ENCODE measurements at regions not wholly inside any gene's neighbourhood (a gene's known extent, or its start where the extent isn't known, plus 50 kb on each side); places are given as distances from the start of the nearest gene placed in this dataset.

DNA sequence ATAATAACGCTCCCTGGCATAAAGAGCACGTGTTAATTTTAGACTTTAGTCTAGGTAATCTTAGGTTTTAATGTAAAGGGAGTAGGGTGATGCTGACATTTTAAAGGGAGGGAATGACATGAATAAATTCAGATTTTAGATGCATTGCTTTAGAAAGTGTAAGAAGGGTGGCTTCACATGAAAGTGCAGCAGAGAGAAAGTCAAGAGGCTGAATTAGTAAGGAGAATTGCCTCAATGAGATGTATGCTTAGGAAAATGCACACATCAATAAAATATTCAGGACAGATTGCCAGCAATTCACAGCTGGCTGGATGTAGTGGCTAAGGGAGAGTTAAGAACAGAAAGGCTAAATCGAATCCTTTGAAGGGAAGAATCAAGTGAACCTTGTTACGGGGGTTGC is 165.5 kb upstream of the CDH19 start:
- Histone ChIP-seq H3K9me3 (ENCODE audit: insufficient read depth, low read length) (no peaks in the 10 kb centered on the region), H3K79me2 (ENCODE audit: insufficient read depth, low read length) (no peaks in the 10 kb centered on the region), H3K9ac (ENCODE audit: low read length) (no peak overlapping the region), H3K4me3 (ENCODE audit: insufficient read depth, low read length, poor library complexity, severe bottlenecking) (no peak overlapping the region), H3K27me3 (ENCODE audit: low read length) (no peaks in the 10 kb centered on the region), H3K36me3 (ENCODE audit: low read length) (no peaks in the 10 kb centered on the region), H3K27ac (ENCODE audit: low read depth, low read length) (no peak overlapping the region), H3K4me2 (ENCODE audit: low read depth, low read length, poor library complexity, severe bottlenecking) (no peak overlapping the region), H3F3A (ENCODE audit: insufficient read depth) (no peaks in the 10 kb centered on the region), H4K20me1 (ENCODE audit: low read depth, low read length) (no peaks in the 10 kb centered on the region), H2AFZ (ENCODE audit: low read depth, low read length, severe bottlenecking) (no peak overlapping the region), H3K9me2 (replicated peaks; ENCODE audit: insufficient read depth, low read length) (no peaks in the 10 kb centered on the region; the same call in 1 of the 2 replicates)
- no peak for TF ChIP-seq EZH2phosphoT487 (conservative IDR thresholded peaks at IDR 0.05; ENCODE audit: low read length)
- TF ChIP-seq, protein P1, sequence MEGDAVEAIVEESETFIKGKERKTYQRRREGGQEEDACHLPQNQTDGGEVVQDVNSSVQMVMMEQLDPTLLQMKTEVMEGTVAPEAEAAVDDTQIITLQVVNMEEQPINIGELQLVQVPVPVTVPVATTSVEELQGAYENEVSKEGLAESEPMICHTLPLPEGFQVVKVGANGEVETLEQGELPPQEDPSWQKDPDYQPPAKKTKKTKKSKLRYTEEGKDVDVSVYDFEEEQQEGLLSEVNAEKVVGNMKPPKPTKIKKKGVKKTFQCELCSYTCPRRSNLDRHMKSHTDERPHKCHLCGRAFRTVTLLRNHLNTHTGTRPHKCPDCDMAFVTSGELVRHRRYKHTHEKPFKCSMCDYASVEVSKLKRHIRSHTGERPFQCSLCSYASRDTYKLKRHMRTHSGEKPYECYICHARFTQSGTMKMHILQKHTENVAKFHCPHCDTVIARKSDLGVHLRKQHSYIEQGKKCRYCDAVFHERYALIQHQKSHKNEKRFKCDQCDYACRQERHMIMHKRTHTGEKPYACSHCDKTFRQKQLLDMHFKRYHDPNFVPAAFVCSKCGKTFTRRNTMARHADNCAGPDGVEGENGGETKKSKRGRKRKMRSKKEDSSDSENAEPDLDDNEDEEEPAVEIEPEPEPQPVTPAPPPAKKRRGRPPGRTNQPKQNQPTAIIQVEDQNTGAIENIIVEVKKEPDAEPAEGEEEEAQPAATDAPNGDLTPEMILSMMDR (IDR thresholded peaks at IDR 0.05; ENCODE audit: insufficient read depth, low read length, poor library complexity, severe bottlenecking) = no peak

DNA sequence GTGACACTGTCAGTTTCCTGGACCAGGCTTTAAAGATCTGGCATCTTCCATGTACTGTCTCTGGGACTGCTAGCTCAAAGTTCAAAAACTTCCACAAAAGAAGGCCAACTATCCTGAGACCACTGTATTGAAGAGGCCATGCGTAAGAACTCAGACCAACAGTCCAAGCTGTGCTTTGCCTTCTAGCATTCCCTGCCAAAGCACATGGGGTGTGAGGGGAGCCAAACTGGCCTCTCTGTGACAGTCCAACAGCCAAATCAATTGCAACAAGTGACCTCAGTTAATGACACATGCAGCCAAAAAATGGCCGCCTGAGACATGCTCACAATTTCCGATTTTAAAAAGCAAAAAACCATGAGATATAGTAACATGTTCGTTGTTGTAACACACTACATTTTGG is 160.3 kb upstream of the CDH19 start:
- TF ChIP-seq EZH2phosphoT487 (conservative IDR thresholded peaks at IDR 0.05; ENCODE audit: low read length) = no peak
- TF ChIP-seq, protein P1 (IDR thresholded peaks at IDR 0.05; ENCODE audit: insufficient read depth, low read length, poor library complexity, severe bottlenecking) = no peak
- no peak overlapping the region for H3K4me2 ChIP-seq (ENCODE audit: low read depth, low read length, poor library complexity, severe bottlenecking)
- H3K4me3 ChIP-seq (ENCODE audit: insufficient read depth, low read length, poor library complexity, severe bottlenecking) = no peak overlapping the region
- no peaks in the 10 kb centered on the region for H3K27me3 ChIP-seq (ENCODE audit: low read length)
- no peaks in the 10 kb centered on the region for H3K9me3 ChIP-seq (ENCODE audit: insufficient read depth, low read length)
- H2AFZ ChIP-seq (ENCODE audit: low read depth, low read length, severe bottlenecking) = no peak overlapping the region
- no peak overlapping the region for H3K27ac ChIP-seq (ENCODE audit: low read depth, low read length)
- no peaks in the 10 kb centered on the region for H3K79me2 ChIP-seq (ENCODE audit: insufficient read depth, low read length)
- peaks cover 4% of the 10 kb centered on the region; the same call in 1 of the 2 replicates for H3K9me2 ChIP-seq (replicated peaks; ENCODE audit: insufficient read depth, low read length)
- H3K36me3 ChIP-seq (ENCODE audit: low read length) = no peaks in the 10 kb centered on the region
- H3F3A ChIP-seq (ENCODE audit: insufficient read depth) = no peaks in the 10 kb centered on the region
- H3K9ac ChIP-seq (ENCODE audit: low read length) = no peak overlapping the region
- no peaks in the 10 kb centered on the region for H4K20me1 ChIP-seq (ENCODE audit: low read depth, low read length)

DNA sequence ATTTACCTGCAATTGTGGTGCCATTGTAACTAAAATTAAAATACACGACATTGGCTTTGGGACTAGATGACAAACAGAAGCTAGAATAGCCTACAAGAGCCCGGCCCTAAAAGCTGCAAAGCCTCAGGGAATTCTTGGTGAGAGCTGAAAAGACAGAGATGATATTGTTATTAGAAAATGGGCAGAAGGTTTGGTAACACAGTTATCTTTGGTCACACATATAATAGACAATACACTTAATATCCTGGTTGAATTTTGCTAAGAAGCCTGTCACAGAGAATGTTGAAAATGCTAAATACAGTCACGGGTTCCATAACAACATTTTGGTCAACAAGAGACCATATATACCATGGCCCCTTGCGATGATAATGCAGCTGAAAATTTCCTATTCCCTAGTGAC is 157.3 kb upstream of the CDH19 start:
- Histone ChIP-seq H3K9me3 (ENCODE audit: insufficient read depth, low read length) (no peaks in the 10 kb centered on the region), H3K27me3 (ENCODE audit: low read length) (no peaks in the 10 kb centered on the region), H3K4me3 (ENCODE audit: insufficient read depth, low read length, poor library complexity, severe bottlenecking) (no peak overlapping the region), H2AFZ (ENCODE audit: low read depth, low read length, severe bottlenecking) (no peak overlapping the region), H3K9me2 (replicated peaks; ENCODE audit: insufficient read depth, low read length) (0 out of 2 replicates have a peak, but pooled peaks cover 4% of the 10 kb centered on the region), H3K79me2 (ENCODE audit: insufficient read depth, low read length) (no peaks in the 10 kb centered on the region), H3K36me3 (ENCODE audit: low read length) (no peaks in the 10 kb centered on the region), H4K20me1 (ENCODE audit: low read depth, low read length) (no peaks in the 10 kb centered on the region), H3K27ac (ENCODE audit: low read depth, low read length) (no peak overlapping the region), H3K4me2 (ENCODE audit: low read depth, low read length, poor library complexity, severe bottlenecking) (no peak overlapping the region), H3K9ac (ENCODE audit: low read length) (no peak overlapping the region), H3F3A (ENCODE audit: insufficient read depth) (no peaks in the 10 kb centered on the region)
- TF ChIP-seq, protein P1 (IDR thresholded peaks at IDR 0.05; ENCODE audit: insufficient read depth, low read length, poor library complexity, severe bottlenecking) = no peak
- TF ChIP-seq EZH2phosphoT487 (conservative IDR thresholded peaks at IDR 0.05; ENCODE audit: low read length) = no peak

Measured in SU-DHL-6 (cell line).